Thyroid gland (tissue), 4 donors: ENCODE measurements at regions not wholly inside any gene's neighbourhood (a gene's known extent, or its start where the extent isn't known, plus 50 kb on each side); places are given as distances from the start of the nearest gene placed in this dataset.

Experiments
- POLR2A ChIP-seq, 2 donors: fragments of 450-650 bp; IDR thresholded peaks; one replicate each; pipeline ENCODE4 v1.6.1; 2017; ENCODE audit warnings: antibody characterized with exemption in 2 of 2, mild to moderate bottlenecking in 2 of 2, moderate library complexity in 1 of 2
- TF ChIP-seq, protein P1 (sequence below), 6 experiments: fragments of 200-600 bp in 3 of 6; fragments of 450-650 bp in 3 of 6; sonication (generic) in 3 of 6; IDR thresholded peaks; one replicate each; pipeline ENCODE4 v1.5.1; 2016 to 2019; ENCODE audit warnings: antibody characterized with exemption in 6 of 6, mild to moderate bottlenecking in 2 of 6, inconsistent platforms in 1 of 6, moderate library complexity in 1 of 6

GRCh38 chr18:68072744-68073143, 556.2 kb upstream of the DSEL start:
- TF ChIP-seq, protein P1, sequence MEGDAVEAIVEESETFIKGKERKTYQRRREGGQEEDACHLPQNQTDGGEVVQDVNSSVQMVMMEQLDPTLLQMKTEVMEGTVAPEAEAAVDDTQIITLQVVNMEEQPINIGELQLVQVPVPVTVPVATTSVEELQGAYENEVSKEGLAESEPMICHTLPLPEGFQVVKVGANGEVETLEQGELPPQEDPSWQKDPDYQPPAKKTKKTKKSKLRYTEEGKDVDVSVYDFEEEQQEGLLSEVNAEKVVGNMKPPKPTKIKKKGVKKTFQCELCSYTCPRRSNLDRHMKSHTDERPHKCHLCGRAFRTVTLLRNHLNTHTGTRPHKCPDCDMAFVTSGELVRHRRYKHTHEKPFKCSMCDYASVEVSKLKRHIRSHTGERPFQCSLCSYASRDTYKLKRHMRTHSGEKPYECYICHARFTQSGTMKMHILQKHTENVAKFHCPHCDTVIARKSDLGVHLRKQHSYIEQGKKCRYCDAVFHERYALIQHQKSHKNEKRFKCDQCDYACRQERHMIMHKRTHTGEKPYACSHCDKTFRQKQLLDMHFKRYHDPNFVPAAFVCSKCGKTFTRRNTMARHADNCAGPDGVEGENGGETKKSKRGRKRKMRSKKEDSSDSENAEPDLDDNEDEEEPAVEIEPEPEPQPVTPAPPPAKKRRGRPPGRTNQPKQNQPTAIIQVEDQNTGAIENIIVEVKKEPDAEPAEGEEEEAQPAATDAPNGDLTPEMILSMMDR (IDR thresholded peaks at IDR 0.05) = no peak
- TF ChIP-seq POLR2A (IDR thresholded peaks at IDR 0.05) = no peak
